HPDE6-E6E7 (cell line): ENCODE measurements at regions not wholly inside any gene's neighbourhood (a gene's known extent, or its start where the extent isn't known, plus 50 kb on each side); places are given as distances from the start of the nearest gene placed in this dataset.
"Not testable (repeated sequence)": the region's sequence is repeated elsewhere in the genome, so short reads cannot be mapped to it uniquely, and the experiment has no call there.

Experiments
- DNase-seq: peaks from one replicate; pipeline ENCODE4 v3.0.0; 2011; ENCODE audit warnings: missing footprints; ENCODE audit errors: extremely low spot score

DNA sequence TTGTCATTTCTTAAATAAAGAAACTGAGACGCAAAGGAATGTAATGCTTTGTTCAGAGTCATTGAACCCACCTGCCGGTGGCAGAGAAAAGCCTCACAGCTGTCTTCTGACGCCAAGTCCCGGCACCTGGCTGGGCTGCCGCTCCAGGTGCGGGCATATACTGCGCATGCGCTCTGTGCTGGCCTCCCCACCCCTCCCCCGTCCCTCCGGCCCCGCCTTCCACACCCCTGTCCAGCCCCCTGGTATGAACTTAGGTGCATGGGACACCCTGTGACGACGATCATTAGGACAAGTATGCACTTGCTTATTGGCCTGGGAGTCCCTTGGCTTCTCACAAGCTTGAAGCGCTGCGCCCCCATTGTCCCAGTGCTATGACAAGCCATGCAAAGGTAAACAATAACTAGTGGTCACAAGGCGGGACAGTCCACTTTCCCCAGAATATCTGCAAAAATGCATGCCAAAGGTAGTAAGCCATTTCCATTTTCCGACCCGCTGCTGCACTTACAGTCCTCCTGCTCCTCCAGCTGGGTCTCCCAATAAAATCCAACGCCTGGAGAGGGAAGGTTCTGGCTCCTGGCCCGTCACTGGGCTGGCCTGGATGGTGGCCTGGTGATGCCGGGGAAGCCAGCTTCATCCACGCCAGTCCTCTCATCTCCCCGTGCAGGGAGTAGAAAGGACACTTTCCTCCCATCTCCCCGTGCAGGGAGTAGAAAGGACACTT is 100.4 kb downstream of the PSMG1 start:
- DNase-seq, result peak; percentile 86

DNA sequence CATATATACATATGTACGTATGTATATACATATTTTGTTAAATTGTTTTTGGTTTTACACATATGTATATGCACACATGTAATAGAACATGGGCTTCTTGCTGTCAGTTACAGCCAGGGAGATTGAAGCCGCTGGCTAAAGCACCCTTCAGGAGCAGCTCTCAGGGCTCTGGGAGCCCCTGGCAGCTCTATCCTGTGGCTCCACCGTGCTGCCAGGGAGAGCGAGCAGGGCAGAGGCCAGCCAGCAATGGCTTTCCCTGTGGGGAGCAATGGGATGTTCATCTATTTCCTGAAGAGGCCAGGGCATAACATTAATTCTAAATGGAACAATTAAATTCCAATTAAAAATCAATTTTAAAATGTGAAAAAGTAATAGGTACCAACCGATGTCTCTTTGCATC is 102.9 kb downstream of the PSMG1 start:
- no peak for DNase-seq

DNA sequence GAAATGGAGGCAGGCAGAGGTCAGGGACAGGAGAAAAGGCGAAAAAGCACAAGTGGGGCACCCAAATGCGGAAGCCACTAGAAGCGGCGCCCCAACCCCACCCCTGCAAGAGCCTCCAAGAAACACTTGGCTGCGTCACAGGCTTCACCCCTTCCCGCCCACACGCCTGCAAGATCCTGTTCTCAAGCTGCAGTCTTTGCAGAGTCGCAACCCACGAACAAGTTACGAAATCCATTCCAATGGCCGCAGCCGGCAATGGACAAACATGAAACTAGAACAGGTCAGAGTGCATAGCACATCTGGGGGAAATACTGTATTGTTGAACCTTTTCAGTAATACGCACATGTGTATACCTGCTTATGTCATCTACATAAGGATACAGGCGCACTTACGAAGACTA is 103.6 kb downstream of the PSMG1 start:
- no peak for DNase-seq

DNA sequence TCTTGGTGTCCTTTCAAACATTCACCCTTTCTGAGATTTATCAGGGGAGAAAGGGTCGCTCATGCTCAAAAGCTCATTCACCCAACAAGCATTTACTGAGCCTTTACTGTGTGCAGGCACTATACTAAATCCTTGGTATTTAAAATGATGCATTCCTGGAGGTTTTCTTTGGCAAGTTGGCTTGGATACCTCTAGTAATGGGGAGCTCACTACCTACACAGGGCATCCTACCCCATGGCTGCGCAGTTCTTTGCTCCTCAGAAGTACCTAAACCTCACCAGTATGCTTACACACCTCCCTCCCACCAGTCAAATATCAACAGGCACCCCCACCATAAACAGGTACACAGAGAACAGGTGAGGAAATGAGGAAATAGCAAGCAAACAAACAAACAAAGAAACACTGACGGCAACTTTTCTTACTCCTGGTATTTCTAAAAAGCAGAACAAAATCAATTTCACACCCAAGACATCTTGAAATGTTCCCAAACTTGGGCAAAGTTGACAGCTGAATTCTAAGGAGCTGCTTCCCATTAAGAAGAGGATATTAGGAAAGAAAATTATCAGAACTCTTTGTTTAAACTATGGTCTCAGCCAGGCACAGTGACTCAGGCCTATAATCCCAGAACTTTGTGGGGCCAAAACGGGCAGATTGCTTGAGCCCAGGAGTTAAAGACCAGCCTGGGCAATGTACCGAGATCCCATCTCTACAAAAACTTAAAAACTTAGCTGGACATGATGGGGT is 104.8 kb downstream of the PSMG1 start:
- no peak for DNase-seq

DNA sequence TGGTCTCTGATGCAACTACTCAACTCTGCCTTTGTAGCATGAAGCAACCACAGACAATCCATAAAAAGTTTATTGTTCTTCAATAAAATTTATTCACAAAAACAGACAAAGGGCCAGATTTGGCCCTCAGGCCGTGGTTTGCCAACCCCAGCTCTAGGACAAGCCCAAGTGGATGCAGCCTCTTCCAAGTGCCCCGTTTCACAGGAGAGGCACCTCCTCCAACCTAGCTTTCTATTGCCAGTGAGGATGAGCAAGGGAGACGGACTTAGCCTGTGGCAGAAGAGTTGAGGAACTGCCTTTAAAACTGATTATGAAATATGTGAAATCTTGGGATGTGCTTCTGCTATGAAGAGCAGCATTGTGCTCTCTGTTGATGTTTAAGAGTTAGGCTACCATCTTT is 105.4 kb downstream of the PSMG1 start:
- DNase-seq, result no peak

DNA sequence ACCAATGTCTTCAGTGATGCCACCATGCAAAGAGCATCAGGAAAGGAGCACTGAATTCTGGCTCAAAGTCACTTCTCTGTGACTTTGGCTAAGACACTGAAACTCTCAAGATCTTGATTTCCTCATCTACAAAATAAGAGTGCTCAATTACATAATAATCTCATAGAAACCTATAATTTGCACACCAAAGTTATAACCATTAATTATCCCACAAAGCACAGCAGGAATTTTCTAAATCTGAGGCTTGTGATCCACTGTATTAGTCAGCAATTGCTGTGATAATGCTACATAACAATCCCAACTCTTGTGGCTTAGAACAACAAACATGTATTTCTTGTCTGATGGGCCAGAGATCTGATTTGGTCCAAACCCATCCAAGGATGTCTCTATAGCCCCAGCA is 108.7 kb downstream of the PSMG1 start:
- no peak for DNase-seq

DNA sequence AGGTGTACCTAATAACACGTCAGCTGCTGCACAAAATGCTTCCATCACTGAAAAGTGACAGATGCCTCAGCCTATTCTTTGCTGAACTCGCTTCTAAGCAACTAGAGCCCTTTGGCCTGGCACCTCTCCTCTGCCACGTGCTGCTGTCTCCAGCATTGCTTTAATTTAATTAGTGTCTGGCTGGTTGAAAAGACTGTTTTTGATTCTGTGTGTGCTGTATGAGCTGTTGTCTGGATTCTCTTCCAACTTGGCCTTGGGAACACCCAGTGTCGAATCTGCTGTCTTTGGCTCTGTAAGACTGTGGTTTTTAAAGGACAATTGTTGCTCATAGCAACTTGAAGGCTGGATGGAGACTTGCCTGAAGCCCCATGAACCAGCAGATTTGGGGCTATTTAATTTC is 109.5 kb downstream of the PSMG1 start:
- DNase-seq, result no peak

DNA sequence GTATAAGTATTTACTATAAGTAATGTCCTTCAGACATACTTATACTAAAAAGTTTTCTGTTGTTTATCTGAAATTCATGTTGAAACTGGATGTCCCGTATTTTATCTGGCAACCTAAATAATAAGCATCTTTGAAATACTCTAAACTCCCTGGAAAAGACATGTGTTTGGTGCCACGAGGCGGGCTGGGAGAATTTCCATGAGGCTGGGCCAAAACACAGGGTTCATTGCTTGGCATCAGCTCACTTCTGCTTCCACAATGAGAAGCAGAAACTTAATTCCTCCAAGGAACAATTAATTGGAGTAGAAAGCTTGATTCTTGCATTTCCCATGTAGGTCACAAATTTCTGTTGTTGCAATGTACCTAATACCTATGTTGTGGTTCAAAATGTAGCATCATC is 110.2 kb downstream of the PSMG1 start:
- DNase-seq, result no peak

DNA sequence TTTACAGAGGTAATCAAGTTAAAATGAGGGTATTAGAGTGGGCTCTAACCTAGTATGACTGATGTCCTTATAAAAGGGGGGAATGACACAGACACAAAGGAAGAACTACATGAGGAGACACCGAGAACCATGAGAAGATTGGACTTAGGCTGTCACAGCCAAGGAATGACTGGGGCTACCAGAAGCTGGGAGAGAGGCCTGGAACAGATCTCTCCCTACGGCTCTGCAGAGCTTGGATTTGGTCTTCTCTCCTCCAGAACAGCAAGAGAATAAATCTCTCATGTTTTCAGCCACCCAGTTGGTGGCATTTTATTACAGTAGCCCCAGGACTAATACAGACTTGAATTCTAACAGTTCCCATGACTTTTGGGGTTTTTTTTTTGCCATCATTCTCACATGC is 110.8 kb downstream of the PSMG1 start:
- DNase-seq, result no peak

DNA sequence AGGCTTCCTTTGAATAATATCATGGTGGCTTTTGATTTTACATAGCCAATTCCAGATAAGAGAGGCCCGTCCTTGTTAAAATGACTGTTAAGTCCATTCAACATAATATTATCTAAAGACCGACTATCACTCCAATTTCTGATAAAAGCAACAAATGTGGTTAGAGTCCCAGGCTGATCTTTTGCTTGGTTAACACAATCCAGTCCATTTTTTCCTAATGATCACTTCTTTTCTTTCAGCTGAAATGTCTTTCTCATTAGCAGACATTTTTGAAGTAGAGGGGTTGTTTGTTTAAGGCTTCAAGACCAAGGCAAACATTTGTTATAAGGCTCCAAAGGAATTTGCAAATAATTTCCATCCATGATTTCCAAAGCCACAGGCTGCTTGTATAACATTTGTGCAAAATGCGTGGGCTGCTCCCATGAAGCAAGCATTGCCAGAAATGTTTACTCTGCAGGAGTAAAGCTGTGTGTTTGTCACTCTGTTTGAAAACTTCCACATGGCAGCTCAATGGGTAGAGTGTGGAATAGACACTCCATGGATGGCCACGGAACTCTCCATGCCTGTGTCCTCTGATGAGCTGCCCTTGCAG is 111.5 kb downstream of the PSMG1 start:
- DNase-seq, result no peak

DNA sequence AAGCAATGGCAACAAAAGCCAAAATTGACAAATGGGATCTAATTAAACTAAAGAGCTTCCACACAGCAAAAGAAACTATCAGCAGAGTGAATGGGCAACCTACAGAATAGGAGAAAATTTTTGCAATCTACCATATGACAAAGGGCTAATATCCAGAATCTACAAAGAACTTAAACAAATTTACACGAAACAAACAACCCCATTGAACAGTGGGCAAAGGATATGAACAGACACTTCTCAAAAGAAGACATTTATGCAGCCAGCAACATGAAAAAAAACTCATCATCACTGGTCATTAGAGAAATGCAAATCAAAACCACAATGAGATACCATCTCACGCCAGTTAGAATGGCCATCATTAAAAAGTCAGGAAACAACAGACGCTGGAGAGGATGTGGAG is 113.4 kb downstream of the PSMG1 start:
- DNase-seq, result not testable (repeated sequence)

DNA sequence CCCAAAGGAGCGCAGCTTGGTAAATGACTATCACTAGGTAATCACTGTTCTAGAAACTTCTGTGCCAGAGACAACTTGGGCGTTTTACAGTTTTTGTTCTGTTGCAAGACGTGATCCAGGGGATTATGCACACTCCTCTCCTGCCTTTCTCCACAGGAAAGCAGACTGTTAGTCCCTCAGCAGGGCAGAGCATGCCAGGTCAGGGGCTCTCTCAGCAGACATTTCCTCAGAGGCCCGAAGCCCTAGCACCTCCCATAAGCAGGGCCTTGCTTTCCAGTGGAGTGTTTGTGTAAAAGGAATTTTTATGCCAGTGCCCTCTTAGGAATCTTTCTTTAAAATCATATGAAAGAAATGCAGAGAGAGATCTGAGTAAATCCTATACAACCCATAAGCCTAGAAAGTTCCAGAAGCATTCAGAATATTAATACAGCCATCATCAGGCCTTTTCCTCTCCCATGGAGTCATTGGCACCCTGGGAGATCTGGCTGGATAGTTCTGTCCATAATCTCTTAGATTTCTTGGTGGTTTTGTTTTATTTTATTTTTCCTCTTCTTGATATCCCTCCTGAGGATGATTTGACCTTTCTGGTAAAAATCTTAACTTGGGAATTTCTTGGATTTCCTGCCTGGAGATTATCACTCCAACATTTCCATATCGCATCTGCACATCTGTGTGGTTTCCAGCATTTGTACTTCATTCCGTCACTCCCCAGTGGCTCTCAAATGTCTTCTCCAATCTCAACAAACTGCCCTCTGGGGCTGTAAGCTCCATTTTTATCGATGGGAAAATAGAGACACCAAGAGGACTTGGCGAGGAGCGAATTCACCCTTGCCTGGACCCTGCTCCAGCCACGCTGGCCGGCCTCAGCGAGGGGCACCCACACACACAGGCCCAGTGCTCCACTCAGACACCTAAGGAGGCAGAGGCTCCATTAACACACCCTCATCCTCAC is 116.1 kb downstream of the PSMG1 start:
- DNase-seq, result no peak

DNA sequence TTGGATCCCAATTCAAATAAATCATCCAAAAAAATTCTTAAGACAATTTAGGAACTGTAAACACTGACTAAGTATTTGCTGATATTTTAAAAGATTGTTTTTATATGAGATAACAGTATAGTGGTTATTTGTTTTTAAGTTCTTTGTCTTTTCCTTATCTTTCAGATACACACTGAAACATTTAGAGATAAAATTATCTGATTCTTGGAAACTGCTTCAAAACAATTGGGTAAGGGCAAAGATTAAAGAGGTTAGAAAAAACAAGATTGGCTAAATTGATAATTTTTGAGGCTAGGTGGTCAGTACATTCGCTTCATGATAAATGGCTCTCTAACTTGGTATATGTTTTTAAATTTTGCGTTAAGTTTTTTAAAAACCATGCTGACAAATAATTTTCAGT is 117.3 kb downstream of the PSMG1 start:
- no peak for DNase-seq

DNA sequence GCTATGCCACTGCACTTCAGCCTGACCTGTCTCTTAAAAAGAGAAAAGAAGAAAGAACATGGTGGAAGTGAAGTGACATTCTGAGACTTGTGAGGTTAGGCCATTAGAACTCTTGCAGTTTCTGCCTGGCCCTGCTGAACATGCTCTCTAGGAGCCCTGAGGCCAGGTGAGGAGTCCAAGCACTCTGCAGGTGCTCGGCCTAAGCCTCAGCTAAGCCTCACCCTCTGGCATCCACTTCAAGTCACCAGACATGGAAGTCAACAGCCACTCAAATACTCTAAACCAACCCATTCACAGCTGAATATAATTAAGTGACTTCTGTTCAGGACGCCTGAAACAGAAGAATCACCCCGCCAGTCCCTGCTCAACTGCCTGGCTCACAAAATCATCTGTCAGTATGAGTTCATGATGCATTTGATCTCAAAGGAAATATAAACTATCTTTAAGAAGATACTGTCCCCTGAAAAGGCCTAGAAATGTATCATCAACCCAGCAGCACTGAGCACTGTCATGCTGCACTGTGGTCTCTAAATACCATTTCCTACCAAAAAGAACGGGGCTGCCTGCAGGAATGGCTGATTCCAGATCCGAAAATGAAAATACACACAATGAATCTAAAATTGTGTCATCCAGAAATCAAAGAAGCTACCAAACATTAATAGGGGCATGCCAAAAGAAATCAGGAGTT is 118.8 kb downstream of the PSMG1 start:
- DNase-seq, result no peak

DNA sequence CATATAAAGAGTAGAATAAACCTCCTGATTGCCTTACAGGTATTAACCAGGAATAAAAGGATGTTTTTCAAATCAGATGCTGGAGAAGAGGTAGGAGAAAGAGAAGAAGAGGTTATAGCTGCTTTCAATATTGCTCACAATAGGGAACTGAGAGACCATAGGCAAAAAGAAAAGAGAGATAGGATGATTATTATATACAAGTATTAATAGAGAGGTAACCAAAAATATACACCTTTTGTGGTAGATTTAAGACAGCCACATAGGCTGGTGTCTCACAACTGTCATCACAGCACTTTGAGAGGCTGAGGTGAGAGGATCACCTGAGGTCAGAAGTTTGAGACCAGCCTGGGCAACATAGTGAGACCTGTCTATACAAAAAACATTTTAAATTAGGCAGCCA is 119.7 kb downstream of the PSMG1 start:
- DNase-seq, result no peak

DNA sequence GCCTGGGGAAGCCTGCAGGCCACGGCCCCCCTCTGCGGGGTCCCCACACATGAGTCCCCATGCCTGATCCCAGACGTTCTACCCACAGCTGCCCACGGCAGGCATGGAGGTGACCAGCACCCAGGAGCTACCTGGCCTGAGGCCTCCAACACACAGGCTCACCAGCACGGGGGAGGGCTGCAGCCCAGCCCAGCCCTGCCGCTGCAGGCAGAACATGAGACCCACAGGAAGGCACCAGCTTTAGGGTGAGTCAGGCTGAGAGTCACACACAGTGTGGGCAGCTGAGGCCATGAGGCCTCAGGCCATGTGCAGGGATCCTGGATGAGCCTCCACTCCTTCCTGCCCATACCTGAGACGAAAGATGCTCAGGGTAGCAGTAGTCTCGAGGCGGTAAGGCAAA is 121.1 kb downstream of the PSMG1 start:
- DNase-seq, result no peak

DNA sequence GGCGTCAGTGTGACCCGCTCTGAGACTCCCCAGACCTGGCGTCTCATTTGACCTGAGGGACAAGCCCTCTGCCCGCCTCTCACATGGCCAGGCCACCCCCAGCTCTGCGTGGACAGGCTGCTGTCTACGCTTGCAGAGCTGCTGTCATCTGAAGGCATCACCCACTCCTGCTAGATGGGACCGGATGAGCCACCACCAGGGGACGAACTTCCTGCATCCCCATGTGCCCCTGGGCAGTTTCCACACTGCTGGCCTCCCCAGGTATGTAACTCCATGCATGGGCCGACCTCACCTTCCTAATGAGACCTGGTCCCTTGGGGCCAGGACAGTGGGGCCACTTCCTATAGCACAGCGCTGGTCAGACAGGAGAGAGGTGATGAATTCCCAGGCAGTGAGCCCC is 121.5 kb downstream of the PSMG1 start:
- DNase-seq, result no peak

DNA sequence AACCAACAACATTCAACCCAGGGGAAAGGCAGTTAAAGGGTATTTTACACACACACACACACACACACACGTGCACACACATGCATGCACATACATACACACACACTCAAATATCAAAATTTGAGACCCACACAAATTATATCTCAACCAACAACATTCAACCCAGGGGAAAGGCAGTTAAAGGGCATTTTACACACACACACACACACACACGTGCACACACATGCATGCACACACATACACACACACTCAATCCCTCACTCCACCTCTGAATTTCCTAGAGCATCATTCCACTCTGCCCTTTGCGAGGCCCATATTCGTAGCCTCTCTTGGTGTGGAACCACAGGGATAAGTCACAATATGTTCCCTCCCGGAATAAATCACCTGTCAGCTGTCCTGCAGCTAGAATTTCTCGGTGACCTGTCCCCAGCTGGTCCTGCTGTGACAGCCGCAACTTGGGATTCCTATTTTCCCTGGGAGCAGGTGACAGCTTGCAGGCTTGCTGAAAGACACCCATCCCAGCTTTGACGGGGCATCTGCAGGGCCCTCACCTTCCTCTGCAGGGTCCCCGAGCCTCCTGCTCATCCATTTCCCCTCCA is 122.7 kb downstream of the PSMG1 start:
- DNase-seq, result no peak

DNA sequence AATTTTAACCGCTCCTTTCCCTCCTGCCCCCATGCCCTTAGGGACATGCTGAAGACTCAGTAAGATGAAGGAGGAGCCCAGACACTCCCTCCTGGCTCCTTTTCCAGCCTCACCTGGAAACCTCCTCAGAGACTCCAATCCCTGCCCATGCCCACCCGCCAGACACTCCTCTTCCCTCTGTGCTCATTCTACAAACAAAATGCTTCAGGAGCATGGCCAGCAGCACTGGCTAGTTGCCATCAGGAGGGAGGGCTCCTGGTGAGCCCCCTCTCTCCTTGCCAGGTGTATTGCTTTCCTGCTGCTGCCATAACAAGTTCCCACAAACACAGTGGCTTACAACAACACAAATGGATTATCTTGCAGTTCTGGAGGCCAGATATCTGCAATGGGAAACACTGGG is 126.1 kb downstream of the PSMG1 start:
- DNase-seq, result no peak

DNA sequence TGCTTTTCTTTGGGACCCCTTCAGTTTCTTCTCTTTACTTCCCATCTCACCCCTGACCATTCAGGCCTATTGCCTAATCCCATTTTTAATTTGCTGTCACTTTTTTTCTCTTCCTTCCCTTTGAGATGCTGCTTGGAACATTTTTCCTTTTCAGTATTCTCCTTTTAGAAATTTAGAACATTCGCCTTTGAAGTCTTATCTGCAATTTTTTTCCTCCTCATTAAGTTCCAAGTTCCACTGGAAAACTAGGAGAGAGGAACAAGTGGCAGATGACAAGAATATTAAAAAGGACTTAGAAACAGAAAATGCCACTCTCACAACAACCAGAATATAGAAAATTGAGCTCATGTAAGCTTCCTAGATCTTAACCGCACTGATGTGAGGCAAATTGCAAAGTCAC is 126.6 kb downstream of the PSMG1 start:
- no peak for DNase-seq

DNA sequence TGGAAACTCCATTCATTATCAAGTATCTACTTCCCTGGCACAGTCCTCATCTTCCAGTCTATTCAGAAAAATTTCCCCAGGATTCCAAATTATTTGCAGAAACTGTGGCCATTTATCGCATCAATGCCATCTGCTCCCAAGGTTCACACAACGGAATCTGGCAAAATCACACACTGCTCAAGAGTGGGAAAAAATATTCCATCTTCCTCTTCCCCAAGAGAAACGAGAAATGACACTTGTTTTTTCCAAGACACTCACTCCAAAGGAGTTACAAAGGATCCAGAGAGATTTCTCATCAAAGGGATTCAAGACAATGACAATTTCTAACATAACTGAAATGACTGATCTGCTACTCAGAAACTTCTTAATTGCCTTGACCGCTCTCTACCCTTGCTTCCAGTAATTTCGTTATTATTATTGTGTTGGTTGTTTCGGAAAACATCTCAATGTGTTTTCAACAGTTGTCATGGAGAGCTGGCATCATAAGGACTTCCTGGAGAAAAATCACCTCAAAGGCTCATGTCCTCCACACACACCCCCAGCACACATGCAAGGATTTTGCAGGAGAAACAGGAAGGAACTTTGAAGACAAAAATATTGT is 128.0 kb downstream of the PSMG1 start:
- no peak for DNase-seq
